Activated B cell treated with CpG ODN at 0.5 μM for 24 hours (primary cell): ENCODE measurements at regions not wholly inside any gene's neighbourhood (a gene's known extent, or its start where the extent isn't known, plus 50 kb on each side); places are given as distances from the start of the nearest gene placed in this dataset.

ENCODE experiments used
- ATAC-seq: fragments of 200-7000 bp; cut with Tn5 transposase; one replicate; pipeline ENCODE4 v1.10.0; 2021; ENCODE audit warnings: low read depth, mild to moderate bottlenecking, moderate library complexity
- CTCF ChIA-PET: fragments of 350-600 bp; sonication (Branson Sonifier 250); formaldehyde crosslinking; loops from one replicate; lab custom pipeline; 2021; ENCODE audit warnings: antibody characterized with exemption; lab: Charles Lee
- POLR2A ChIA-PET: fragments of 350-600 bp; sonication (Branson Sonifier 250); formaldehyde crosslinking; loops from one replicate; lab custom pipeline; 2021; ENCODE audit warnings: antibody characterized with exemption; lab: Charles Lee
- DNase-seq: peaks from one replicate; pipeline ENCODE4 v3.0.0; 2022
- H3K27ac Mint-ChIP-seq: one replicate; pipeline ENCODE4 v1.8.0; 2020; ENCODE audit warnings: mixed read lengths
- H3K27me3 Mint-ChIP-seq: one replicate; pipeline ENCODE4 v1.8.0; 2021; ENCODE audit warnings: mixed read lengths
- H3K36me3 Mint-ChIP-seq: one replicate; pipeline ENCODE4 v1.8.0; 2021; ENCODE audit warnings: low read depth, mixed read lengths
- H3K4me1 Mint-ChIP-seq: one replicate; pipeline ENCODE4 v1.8.0; 2021; ENCODE audit warnings: mixed read lengths
- H3K4me3 Mint-ChIP-seq: one replicate; pipeline ENCODE4 v1.8.0; 2020; ENCODE audit warnings: mild to moderate bottlenecking, mixed read lengths
- H3K9me3 Mint-ChIP-seq: one replicate; pipeline ENCODE4 v1.8.0; 2020; ENCODE audit warnings: mixed read lengths
- CTCF ChIP-seq: fragments of 200-600 bp; IDR thresholded peaks from one replicate; pipeline ENCODE4 v1.8.0; 2022; ENCODE audit warnings: antibody characterized with exemption, mild to moderate bottlenecking
- intact Hi-C: fragments of 100-400 bp; cut with micrococcal nuclease; formaldehyde crosslinking; loops from one replicate; pipeline ENCODE4 v1.15.1; 2024

GRCh38 chr13:64900039-64900438 lies 2330.1 kb downstream of the PCDH9 start:
- no peaks in the 10 kb centered on the region for H3K4me1 Mint-ChIP-seq
- CTCF ChIA-PET = no interaction called here

GRCh38 chr13:64884976-64885375 lies 2345.2 kb downstream of the PCDH9 start:
- Mint-ChIP-seq H3K27ac (no peak overlapping the region), H3K4me1 (no peaks in the 10 kb centered on the region), H3K9me3 (peaks cover 5% of the 10 kb centered on the region), H3K27me3 (no peaks in the 10 kb centered on the region), H3K4me3 (no peak overlapping the region), H3K36me3 (no peaks in the 10 kb centered on the region)
- ChIA-PET POLR2A (no interaction called here), CTCF (no interaction called here)
- DNase-seq (no peak), ATAC-seq (no peak)
- no peak for TF ChIP-seq CTCF
- intact Hi-C loops = no loop called here

More at GRCh38 chr13:64900039-64900438, 2330.1 kb downstream of the PCDH9 start:
- POLR2A ChIA-PET = no interaction called here
- Mint-ChIP-seq H3K27me3 (no peaks in the 10 kb centered on the region), H3K9me3 (peaks cover 6% of the 10 kb centered on the region), H3K36me3 (no peaks in the 10 kb centered on the region), H3K27ac (no peak overlapping the region), H3K4me3 (no peak overlapping the region)
- TF ChIP-seq CTCF = no peak
- DNase-seq (no peak), ATAC-seq (no peak)
- intact Hi-C loops = no loop called here

- DNase-seq = no peak
- no peak for TF ChIP-seq CTCF
- Mint-ChIP-seq H3K9me3 (peaks cover 5% of the 10 kb centered on the region), H3K27ac (no peak overlapping the region), H3K27me3 (no peaks in the 10 kb centered on the region), H3K36me3 (no peaks in the 10 kb centered on the region), H3K4me1 (no peaks in the 10 kb centered on the region), H3K4me3 (no peak overlapping the region)
- ChIA-PET POLR2A (no interaction called here), CTCF (no interaction called here)
- intact Hi-C loops = no loop called here
- no peak for ATAC-seq
These were observed 2353.0 kb downstream of the PCDH9 start for GRCh38 chr13:64877176-64877575.

GRCh38 chr13:64871742-64872141 lies 2358.4 kb downstream of the PCDH9 start:
- ChIA-PET POLR2A (no interaction called here), CTCF (no interaction called here)
- Mint-ChIP-seq H3K36me3 (no peaks in the 10 kb centered on the region), H3K27me3 (no peaks in the 10 kb centered on the region), H3K27ac (no peak overlapping the region), H3K9me3 (peaks cover 11% of the 10 kb centered on the region), H3K4me1 (no peaks in the 10 kb centered on the region), H3K4me3 (no peak overlapping the region)
- no peak for ATAC-seq
- intact Hi-C loops = no loop called here
- no peak for DNase-seq
- no peak for TF ChIP-seq CTCF

GRCh38 chr13:64869539-64869938 lies 2360.6 kb downstream of the PCDH9 start:
- Mint-ChIP-seq H3K4me1 (no peaks in the 10 kb centered on the region), H3K27ac (no peak overlapping the region), H3K4me3 (no peak overlapping the region), H3K27me3 (no peaks in the 10 kb centered on the region), H3K36me3 (no peaks in the 10 kb centered on the region), H3K9me3 (peaks cover 11% of the 10 kb centered on the region)
- CTCF ChIA-PET = no interaction called here
- ATAC-seq (no peak), DNase-seq (no peak)
- no peak for TF ChIP-seq CTCF
- intact Hi-C loops = no loop called here
- POLR2A ChIA-PET = no interaction called here
